Natural killer cell (primary cell): ENCODE measurements at regions not wholly inside any gene's neighbourhood (a gene's known extent, or its start where the extent isn't known, plus 50 kb on each side); places are given as distances from the start of the nearest gene placed in this dataset.

Experiments used
- ATAC-seq, 3 donors: fragments of 150-1000 bp in 2 of 3; fragments of 200-7000 bp in 1 of 3; cut with Tn5 transposase; 1 replicate in 1 of 3; 2 replicates in 2 of 3; pipeline ENCODE4 v1.10.0; 2021; ENCODE audit warnings: mild to moderate bottlenecking in 2 of 3, moderate library complexity in 2 of 3
- DNase-seq, 2 donors: peaks; one replicate each; pipeline versions ENCODE4 v3.0.0 to v3.0.0-alpha.2; 2013 to 2021; ENCODE audit warnings: mixed read lengths in 1 of 2
- H3K27ac ChIP-seq: one replicate; pipeline ENCODE4 v1.5.1; 2013; ENCODE audit warnings: mild to moderate bottlenecking, low read length
- H3K27me3 ChIP-seq: one replicate; pipeline ENCODE4 v1.6.1; 2013; ENCODE audit warnings: low read length; ENCODE audit not compliant: control insufficient read depth, insufficient read depth
- H3K36me3 ChIP-seq: one replicate; pipeline ENCODE4 v1.6.1; 2013; ENCODE audit warnings: low read length; ENCODE audit not compliant: control insufficient read depth, insufficient read depth
- H3K4me1 ChIP-seq: one replicate; pipeline ENCODE4 v1.6.1; 2013; ENCODE audit warnings: low read length; ENCODE audit not compliant: control insufficient read depth, insufficient read depth
- H3K4me3 ChIP-seq: one replicate; pipeline ENCODE4 v1.5.1; 2013; ENCODE audit warnings: low read length
- H3K9me3 ChIP-seq: one replicate; pipeline ENCODE4 v1.6.1; 2013; ENCODE audit warnings: low read length; ENCODE audit not compliant: control insufficient read depth, insufficient read depth
- H3K27ac Mint-ChIP-seq, 2 donors: one replicate each; pipeline ENCODE4 v1.8.0; 2022; ENCODE audit warnings: mild to moderate bottlenecking in 2 of 2, mixed read lengths in 2 of 2, moderate library complexity in 1 of 2
- H3K27me3 Mint-ChIP-seq, 2 donors: one replicate each; pipeline ENCODE4 v1.8.0; 2022; ENCODE audit warnings: low read depth in 2 of 2, mixed read lengths in 2 of 2
- H3K36me3 Mint-ChIP-seq: one replicate; pipeline ENCODE4 v1.8.0; 2022; ENCODE audit warnings: mixed read lengths
- H3K4me1 Mint-ChIP-seq, 2 donors: one replicate each; pipeline ENCODE4 v1.8.0; 2022; ENCODE audit warnings: mixed read lengths in 2 of 2
- H3K4me3 Mint-ChIP-seq: one replicate; pipeline ENCODE4 v1.8.0; 2022; ENCODE audit warnings: mild to moderate bottlenecking, moderate library complexity, mixed read lengths
- H3K9me3 Mint-ChIP-seq, 2 donors: one replicate each; pipeline ENCODE4 v1.8.0; 2022; ENCODE audit warnings: mixed read lengths in 2 of 2
- CTCF ChIP-seq: fragments of 200-600 bp; IDR thresholded peaks from one replicate; pipeline ENCODE4 v1.8.0; 2022; ENCODE audit warnings: antibody characterized with exemption
- WGBS: methylation state at CpG from one replicate; pipeline ENCODE4 v1.1.7; 2013; ENCODE audit warnings: missing lambda C conversion rate; ENCODE audit not compliant: insufficient coverage; 5-methylcytosine and 5-hydroxymethylcytosine counted together
- intact Hi-C: fragments of 100-400 bp; cut with micrococcal nuclease; formaldehyde crosslinking; loops from one replicate; pipeline ENCODE4 v1.14.2; 2022

GRCh38 chr6:134510142-134510541 is 192.2 kb upstream of the SGK1 start:
- Histone ChIP-seq H3K4me1 (no peaks in the 10 kb centered on the region), H3K36me3 (no peaks in the 10 kb centered on the region), H3K27me3 (no peaks in the 10 kb centered on the region), H3K9me3 (no peaks in the 10 kb centered on the region), H3K27ac (no peak overlapping the region), H3K4me3 (no peak overlapping the region)
- ATAC-seq (no peak), DNase-seq (no peak)
- Mint-ChIP-seq H3K4me3 (no peak overlapping the region), H3K9me3 (no peaks in the 10 kb centered on the region), H3K27me3 (no peaks in the 10 kb centered on the region), H3K27ac (no peak overlapping the region), H3K4me1 (no peaks in the 10 kb centered on the region), H3K36me3 (no peaks in the 10 kb centered on the region)
- 98% methylated on average over 4 of the region's 4 CpGs for WGBS
- TF ChIP-seq CTCF, result no peak
- intact Hi-C loops, result no loop called here

GRCh38 chr6:134508862-134509498 is 191.1 kb upstream of the SGK1 start:
- H3K4me3 ChIP-seq, result no peak overlapping the region
- no peaks in the 10 kb centered on the region for H3K4me1 ChIP-seq
- 88% methylated on average over 5 of the region's 7 CpGs for WGBS
- Mint-ChIP-seq H3K27ac (no peak overlapping the region), H3K4me1 (no peaks in the 10 kb centered on the region), H3K27me3 (no peaks in the 10 kb centered on the region), H3K36me3 (no peaks in the 10 kb centered on the region), H3K4me3 (no peak overlapping the region), H3K9me3 (no peaks in the 10 kb centered on the region)
- intact Hi-C loops, result no loop called here
- H3K27ac ChIP-seq, result no peak overlapping the region
- no peak for TF ChIP-seq CTCF
- no peak for ATAC-seq
- DNase-seq, result no peak
- H3K36me3 ChIP-seq, result no peaks in the 10 kb centered on the region
- no peaks in the 10 kb centered on the region for H3K9me3 ChIP-seq
- no peaks in the 10 kb centered on the region for H3K27me3 ChIP-seq

- no peak for TF ChIP-seq CTCF
- WGBS, result 96% methylated on average over 3 of the region's 4 CpGs
- Histone ChIP-seq H3K4me3 (no peak overlapping the region), H3K4me1 (no peaks in the 10 kb centered on the region), H3K36me3 (no peaks in the 10 kb centered on the region), H3K27ac (no peak overlapping the region), H3K27me3 (peaks cover 2% of the 10 kb centered on the region), H3K9me3 (no peaks in the 10 kb centered on the region)
- no peaks in the 10 kb centered on the region for H3K4me1 Mint-ChIP-seq
- H3K27ac Mint-ChIP-seq, result no peak overlapping the region
- no peak for ATAC-seq
- H3K27me3 Mint-ChIP-seq, result peaks cover 0 to 7% of the 10 kb centered on the region in 2 donors
- intact Hi-C loops, result no loop called here
- H3K36me3 Mint-ChIP-seq, result no peaks in the 10 kb centered on the region
- no peak overlapping the region for H3K4me3 Mint-ChIP-seq
- DNase-seq, result no peak
- H3K9me3 Mint-ChIP-seq, result no peaks in the 10 kb centered on the region
Observed at GRCh38 chr6:134506162-134506561, 188.2 kb upstream of the SGK1 start.
